NCI-H2029 (cell line): ENCODE measurements at regions not wholly inside any gene's neighbourhood (a gene's known extent, or its start where the extent isn't known, plus 50 kb on each side); places are given as distances from the start of the nearest gene placed in this dataset.
"Not testable (repeated sequence)": the region's sequence is repeated elsewhere in the genome, so short reads cannot be mapped to it uniquely, and the experiment has no call there.

Source experiments
- DNase-seq: peaks from one replicate; lab custom pipeline; 2025; lab: John Stamatoyannopoulos, UW

DNA sequence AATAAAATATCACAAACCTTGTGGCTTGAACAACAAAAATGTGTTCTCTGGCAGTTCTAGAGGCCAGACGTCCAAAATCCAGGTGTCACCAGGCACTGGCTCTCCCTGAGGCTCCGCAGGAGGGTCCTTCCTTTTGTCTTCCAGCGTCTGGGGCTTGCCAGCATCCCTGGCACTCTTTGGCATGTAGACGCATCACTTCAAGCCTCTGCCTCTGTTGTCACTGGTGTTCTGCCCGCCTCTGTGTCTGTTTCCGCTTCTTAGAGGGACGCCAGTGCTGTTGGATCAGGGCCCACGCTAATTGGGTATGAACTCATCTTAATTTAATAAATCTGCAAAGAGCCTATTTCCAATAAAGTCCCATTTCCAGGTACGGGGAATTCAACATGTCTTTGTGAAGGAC, 273.7 kb upstream of the C1orf174 start:
- no peak for DNase-seq

DNA sequence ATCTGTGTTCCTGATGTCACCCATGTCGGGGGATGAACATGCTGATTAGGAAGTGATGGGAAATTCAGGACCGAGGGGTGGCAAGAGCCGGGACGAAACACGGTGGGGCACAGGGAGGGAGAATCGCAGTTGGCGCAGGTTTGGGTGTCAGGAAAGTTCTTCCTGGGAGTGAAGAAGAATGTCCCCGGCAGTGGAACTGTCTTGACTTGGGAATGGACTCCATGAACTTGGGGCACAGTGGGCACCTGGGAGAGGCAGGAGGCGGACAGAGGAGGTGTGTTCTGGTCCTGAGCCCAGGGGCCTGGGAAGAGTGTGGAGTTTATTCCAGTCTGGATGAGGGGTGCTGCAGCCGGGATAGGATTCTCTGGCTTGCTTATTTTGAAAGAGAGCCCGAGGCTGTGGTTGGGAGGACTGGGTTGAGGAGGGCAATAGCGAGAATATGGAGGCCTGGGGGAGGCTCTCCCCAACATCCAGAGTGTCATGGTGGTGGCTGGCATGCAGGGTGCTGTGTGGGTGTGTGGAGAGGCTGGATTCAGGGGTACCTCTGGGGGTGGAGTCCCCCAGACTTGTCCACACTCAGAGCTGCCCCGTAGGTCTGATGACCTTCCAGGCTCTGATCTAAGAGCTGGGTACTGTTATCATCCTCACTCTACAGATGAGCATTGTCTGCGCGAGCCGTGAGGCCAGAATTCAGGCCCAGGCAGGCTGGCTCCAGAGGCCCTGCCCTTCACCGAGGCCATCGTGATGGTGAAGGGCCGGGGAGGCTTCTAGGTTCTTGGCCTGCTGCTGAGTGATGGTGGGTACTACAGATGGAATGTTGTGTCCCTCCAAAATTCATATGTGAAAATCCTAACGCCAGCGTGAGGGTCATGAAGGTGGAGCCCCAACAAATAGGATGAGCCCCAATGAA, 274.5 kb upstream of the C1orf174 start:
- DNase-seq: no peak

DNA sequence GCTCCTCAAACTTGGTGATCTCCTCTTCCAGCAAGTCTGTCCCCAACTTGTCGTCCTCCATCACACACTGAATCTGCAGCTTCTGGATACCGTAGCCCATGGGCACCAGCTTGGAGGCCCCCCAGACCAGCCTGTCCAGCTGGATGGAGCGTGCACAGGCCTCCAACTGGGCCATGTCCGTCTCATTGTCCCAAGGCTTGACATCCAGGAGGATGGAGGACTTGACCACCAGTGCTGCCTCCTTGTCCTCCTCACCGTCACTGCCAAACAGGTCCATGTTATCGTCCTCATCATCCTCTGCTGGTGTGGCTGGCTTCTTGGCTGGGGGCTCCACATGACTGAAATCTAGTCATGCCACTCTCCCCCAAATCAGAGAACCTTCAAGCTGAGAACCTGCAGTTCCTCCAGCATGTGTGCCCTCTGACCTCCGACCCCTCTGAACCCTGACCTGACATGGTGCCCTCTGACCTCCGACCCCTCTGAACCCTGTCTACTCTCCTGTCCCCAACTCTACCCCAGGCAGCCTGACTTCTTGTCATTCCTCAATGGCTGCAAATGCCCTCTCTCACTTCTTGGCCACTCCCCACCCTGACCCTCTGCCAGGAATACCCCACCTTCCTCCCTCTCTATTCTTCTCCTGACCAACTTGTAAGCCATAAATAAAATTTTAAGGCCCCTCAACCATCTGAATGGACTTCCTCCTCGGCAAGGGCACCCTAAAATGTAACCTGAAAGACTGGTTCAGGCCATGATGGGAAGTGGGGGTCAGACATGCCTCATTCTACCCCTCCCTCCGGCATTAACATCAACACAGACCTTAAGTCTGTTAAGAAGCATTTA, 275.7 kb upstream of the C1orf174 start:
- no peak for DNase-seq

DNA sequence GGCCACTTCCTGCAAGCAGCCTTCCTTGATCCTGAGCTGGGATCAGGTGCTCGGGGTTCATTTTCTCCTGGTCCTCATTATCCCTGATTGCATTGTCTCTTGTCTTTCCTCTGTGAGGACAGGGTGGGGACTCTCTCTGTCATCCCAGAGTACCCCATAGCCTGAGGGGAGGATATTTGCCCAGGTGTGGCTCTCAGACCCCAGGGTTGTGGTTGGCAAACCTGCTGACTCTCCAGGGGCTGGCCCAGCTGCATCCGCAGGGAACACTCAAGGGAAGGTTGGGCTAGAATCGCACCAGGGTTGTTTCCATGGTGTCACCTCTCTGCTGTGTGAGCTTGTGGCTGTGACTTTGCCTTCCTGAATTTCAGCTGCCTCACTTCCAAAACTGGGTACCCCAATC, 276.8 kb upstream of the C1orf174 start:
- peak; percentile 43 for DNase-seq

DNA sequence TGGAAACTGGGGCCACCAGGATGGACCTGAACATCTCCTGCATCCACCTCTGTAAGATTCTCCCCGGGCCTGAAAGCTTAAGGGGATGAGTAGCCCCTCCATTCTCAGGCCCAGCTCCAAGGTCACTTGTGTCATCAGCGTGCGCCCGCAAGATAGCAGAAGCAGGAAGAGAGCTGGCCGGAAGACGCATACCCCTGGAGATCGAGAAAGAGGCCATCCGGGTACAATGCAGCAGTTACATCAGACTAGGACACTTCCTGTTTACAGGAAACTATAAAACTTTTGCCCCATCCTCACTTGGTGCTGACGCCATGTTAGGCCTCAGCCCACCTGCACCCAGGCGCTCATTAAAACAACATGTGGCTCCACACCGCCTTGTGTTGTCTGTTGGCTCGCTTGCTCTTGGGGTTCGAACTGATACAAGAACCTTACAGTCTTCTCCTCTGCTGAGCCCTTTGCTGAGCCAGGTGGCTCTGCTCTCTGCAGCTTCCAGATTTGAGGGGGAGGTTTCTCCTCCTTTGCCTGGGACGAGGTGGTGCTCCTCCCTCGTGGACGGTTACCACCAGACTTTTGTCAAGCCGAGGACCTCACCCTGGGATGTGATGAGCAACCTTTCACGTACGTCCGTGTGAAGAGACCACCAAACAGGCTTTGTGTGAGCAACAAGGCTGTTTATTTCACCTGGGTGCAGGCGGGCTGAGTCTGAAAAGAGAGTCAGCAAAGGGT, 277.5 kb upstream of the C1orf174 start:
- DNase-seq: no peak

DNA sequence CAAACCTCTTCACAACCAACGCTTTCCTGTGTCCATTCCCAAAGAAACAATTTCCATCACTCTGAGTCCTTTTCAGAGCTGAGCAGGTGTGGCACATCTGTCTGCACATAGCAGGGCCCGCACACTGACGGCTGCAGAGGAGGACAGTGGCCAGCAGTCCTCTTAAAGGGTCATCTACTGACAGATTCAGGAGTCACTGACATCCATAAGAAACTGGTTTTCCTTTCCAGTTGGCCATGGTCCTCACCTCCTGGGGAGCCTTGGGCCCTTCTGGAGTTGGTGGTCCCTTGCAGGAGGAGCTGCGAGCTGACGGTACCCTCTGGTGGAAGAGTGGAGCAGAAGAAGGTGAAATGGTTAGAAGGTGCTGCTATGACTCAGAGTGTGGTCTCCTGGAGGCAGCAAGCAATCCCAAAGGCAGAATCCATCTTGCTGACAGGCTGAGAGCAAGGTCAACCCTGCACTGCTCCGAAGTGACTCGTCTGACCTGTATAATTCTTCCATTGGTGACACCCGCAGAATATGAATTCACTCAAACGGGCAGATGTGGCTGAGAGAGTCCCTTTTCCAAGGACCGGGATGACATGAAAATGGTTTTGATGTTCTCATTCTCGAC, 278.5 kb upstream of the C1orf174 start:
- DNase-seq: no peak

DNA sequence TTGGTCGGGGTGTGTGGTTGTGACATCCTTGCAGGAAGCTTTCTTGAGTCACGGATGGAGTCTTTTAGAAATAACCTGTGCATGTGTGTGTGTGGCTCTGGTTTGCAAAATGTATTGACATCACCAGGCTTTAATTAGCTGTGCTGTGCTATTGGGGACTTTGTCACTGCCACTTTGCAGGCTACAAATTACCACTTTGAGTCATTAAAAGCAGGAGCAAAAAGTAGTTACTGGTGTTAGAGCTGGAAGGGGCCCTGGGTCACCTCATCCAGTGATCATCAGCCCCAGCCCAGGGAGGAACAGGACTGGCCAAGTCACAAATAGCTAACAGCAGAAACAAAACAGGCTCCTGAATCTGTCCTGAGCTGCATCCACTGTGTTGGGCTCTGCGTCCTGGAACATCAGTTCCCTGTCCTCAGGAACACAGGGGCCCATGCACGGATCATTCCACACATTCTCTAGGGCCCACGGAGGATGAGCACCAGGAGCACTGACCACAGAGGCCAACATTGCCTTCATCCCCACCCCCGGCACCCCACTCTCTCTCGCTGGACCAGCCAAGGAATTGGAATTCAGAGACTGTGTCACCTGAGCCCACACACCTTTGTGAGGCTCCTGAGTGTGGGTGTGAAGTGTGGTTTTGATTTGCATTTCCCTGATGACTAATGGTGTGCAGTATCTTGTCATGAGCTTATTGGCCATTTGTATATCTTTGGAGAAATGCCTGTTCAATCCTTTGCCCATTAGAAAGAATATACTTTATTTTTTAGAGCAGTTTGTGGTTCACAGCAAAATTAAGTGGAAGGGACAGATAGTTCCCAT, 280.1 kb upstream of the C1orf174 start:
- DNase-seq: no peak

DNA sequence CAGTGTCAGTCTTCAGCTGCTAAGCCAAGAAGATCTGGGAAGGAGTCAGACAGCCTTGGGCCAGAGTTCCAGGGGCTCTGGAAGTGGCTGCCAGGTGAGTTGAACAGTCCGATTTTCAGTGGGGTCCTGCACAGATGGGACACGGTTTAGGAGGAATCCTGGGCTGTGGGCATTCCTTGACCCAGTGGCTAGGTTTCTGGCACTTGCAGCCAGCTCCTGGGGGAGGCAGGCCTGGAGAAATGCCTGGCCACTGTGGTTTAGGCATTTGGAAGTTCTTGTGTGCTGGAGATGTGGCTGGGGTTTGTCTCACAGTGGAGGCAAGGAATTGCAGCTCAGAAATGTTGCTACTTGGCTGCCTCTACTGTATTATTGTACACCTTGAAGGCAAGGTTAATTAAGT, 286.4 kb upstream of the C1orf174 start:
- DNase-seq: not testable (repeated sequence)

DNA sequence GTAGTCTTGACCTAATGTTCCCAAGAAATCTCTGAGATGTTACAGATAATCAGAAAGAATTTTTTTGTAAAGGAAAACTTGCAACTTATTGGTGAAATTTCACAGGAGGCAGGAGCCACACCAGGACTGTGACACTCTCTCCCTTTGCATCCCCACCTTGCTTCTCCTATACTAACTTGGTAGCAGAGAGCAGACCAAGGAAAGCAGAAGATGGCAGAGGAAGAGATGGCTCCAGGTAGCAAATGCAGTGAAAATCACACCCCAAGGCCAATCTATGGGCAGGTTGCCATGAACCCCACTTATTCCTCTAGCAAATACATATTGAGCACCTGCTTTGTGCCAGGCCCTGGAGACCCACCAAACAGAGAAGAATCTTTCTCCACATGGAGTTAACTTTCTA, 303.4 kb upstream of the C1orf174 start:
- no peak for DNase-seq

DNA sequence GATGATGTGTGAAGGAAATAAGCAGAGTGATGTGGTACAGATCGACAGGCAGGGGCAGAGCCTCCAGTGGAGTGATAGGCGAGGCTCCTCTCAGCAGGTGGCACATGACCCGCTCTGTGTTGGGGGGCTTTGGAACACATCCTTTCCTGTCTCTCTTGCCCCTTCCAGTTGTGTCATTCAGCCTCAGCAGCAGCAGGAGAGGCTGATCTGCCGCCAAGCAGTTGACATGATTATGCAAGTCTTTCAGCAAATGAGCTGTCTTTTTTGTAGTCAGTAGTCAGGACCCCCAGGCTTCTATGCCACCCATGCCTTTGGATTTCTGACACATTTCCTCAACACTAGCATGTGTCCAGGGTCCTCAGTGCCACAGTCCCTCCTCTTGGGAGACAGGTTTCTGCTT, 307.1 kb upstream of the C1orf174 start:
- no peak for DNase-seq

DNA sequence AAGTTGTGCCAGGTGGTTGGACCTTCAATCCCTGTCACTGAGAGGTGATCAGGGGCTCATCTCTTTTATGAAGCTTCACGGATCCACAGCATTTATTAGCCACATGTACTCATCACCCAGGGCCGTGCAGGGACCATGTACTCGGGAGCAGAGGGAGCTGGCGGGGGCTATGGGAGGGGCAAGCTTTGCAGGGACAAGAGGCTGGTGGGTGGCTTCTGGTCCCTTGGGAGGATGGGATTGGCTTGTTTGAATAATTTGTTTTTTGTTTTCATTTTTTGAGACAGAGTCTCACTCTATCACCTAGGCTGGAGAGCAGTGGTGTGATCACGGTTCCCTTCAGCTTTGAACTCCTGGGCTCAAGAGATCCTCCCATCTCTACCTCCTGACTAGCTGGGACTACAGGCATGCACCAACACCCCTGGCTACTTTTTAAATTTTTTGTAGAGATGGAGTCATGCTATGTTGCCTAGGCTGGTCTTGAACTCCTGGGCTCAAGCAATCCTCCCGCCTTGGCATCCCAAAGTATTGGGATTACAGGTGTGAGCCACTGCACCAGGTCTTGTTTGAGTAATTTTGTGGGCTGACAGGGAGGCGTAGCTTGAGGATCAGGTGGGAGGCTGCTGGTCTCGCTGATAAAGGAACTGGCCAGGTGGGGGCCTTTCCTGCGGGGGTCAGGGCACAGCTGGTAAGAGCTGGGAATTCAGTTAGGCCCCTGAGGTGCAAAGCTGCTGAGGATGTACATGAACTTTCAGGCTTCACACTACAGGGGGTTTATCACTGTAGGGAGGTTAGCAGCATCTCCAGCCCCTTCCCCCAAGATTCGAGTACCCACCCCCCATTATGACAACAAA, 308.0 kb upstream of the C1orf174 start:
- no peak for DNase-seq

DNA sequence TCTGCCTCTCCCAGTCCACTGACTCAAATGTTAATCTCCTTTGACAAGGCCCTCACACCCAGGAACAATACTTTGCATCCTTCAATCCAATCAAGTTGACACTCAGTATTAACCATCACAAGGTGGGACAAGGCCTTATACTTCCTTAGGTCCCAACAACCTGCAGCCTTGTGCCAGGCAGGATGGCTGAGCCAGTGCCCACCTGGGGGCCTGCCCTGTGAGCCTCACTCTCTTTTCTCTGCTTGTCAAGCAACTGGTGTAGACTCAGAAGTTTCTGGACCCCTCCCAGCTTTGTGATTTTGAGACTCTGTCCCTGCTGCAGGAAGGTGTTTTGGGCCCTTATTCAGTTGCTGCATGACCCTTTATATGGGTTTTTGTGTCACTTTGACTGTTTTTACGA, 310.0 kb upstream of the C1orf174 start:
- DNase-seq: no peak

DNA sequence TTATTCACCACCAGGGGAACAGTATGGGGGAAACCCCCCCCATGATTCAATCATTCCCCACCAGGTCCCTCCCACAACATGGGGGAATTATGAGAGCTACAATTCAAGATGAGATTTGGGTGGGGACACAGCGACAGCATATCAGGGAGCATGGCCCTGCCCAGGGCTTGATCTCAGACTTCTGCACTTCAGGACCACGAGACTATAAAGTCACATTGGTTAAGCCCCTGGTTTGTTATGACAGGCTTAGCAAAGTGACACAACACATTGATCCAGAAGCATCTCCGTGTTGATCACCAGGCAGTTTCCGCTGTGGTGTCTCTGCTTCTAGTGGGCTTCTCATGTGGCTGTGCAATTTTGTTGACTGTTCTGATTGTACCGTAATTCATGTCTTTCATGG, 312.7 kb upstream of the C1orf174 start:
- no peak for DNase-seq

DNA sequence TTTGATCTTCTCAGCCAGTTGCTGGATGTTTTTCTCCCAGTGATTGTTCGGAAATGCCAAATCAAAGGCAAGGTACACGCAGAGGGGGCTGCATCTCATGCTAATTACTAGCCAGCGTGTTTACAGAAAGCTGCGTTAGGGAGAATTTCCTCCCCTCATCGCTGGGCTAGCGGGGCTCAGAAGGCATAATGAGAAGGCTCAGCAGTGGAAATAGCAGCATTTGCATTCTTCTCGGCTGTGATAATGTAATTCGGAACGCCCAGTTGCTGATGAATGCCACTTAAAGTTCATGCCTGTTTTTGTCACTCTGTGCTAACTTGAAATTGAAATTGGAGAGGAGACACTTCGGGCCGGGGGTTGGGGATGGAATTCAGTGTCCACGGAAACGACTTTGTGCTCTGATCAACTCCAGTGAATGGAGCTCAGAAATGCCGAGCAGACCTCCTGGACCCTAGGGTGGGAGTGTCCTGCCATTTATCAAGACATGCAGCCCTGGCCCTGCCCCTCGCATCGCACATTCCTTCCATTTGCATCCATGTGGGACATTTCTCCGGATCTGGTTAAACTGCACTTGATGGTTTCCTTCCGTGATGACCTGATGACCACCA, 313.4 kb upstream of the C1orf174 start:
- no peak for DNase-seq

DNA sequence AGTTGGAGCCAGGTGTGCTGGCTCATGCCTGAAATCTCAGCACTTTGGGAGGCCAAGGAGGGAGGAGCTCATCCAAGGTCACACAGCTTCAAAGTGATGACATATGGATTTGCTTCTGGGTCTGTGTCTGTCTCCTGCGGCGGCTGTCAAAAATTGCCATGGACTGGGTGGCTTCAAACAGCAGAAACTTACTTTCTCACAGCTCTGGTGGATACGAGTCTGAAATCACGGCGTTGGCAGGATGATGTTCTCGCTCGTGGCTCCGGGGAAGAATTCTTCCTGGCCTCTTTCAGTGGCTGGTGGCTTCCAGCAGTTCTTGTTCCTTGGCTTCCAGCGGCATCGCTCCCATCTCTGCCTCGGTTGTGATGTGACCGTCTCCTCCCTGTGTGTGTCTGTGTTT, 314.8 kb upstream of the C1orf174 start:
- no peak for DNase-seq

DNA sequence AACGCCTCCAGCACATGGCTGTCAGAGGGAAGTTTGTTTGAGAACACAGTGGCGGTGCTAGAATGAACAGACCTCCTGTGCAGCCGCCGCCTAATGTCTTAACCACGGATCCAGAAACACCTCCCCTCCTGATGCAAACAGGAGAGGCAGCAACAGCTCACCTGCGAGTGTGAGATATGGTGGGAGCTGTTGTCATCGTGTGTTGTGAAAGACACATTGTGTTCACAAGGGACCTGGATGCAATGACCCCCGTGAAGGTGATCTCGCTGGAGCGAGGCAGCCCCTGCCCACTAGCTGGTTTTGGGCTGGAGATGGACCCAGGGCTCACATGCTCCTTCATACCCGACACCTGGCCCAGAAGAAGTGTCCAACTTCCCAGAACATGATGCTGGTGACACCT, 315.3 kb upstream of the C1orf174 start:
- DNase-seq: no peak

DNA sequence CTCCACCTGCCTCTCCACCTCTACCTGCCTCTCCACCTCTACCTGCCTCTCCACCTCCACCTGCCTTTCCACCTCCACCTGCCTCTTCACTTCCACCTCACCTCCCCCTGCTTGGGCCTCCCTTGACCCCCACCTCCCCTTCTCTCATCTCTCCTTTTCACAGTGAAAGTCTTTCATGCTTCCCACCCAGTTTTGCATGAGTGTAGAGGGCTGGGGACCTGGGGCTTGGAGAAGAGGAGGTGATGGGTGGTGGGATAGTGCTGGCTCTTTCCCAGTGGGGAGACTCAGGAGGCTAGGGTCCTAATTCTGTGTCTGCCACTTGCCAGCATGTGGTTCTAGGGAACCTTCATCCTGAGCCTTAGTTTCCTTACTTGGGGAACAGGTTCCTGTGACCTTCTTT, 316.2 kb upstream of the C1orf174 start:
- no peak for DNase-seq

DNA sequence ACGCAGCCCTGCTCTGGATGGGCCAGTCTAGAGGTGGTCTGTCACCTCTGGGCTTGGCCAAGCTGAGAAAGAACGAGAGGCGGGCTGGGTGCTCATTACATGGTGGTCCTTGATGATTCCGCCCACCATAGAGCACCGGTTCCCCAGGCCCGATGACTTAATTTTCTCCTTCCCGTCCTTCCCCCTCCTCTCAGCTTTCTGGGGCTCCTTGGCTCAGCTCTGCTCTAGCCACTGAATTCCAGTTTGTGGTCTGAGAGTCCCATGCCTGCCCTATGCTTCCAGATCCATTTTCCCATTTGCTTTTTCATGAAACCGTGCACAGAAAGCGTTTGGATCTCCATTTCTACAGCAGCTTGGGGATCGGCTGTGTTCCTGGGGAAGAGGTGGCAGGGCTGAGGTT, 318.5 kb upstream of the C1orf174 start:
- no peak for DNase-seq

DNA sequence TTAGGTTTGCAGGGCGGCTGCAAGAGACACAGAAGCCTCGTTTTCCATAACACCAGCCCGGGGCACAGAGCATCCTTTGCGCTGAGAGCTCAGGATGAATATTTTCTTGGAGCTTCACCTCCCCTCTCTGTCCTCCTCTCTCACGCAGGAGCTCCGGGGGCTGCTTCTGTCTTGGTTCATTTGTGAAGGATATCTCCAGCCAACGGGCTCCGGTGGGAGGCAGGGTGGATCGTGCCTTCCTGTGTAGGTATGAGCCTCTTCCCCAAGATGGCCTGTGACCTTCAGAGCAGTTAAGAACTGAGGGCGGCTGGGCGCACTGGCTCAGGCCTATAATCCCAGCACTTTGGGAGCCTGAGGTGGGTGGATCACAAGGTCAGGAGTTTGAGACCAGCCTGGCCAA, 319.0 kb upstream of the C1orf174 start:
- DNase-seq: no peak

DNA sequence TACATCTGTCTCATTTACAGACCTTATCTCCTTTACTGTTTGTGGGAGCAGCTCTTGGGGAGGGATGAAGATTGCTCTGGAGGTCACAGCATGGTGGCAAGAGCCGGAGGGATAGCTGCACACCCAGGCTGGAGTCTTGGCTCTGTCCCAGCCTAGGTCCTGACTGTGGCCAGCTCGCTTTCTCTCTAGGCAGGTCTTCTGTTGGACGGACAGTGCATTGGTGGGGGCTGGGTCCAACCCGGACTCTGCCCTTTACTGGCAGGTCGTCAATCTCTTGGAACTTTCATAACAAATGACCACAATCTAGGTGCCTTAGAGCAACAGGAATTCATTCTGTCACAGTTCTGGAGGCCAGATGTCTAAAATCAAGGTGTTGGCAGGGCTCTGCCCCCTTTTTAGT, 319.8 kb upstream of the C1orf174 start:
- no peak for DNase-seq
